ENCODE measurements at regions not wholly inside any gene's neighbourhood (a gene's known extent, or its start where the extent isn't known, plus 50 kb on each side); places are given as distances from the start of the nearest gene placed in this dataset.

GRCh38 chr5:124880903-124881697 lies 134.7 kb upstream of the ZNF608 start:
- no peak for TF ChIP-seq SREBF1 (IDR thresholded peaks at IDR 0.05; ENCODE audit: low read length)
- TF ChIP-seq TCF7 (IDR thresholded peaks at IDR 0.05; ENCODE audit: borderline replicate concordance), result no peak
- no peak for TF ChIP-seq CTCF (IDR thresholded peaks at IDR 0.05 in 2 of 3, conservative IDR thresholded peaks at IDR 0.05 in 1 of 3; ENCODE audit: control insufficient read depth in 2 of 3, extremely low read depth in 1 of 3, insufficient read depth in 1 of 3, low read depth in 3 of 3, low read length in 3 of 3)
- no peak for TF ChIP-seq CBX5 (IDR thresholded peaks at IDR 0.05; ENCODE audit: low read depth)
- no peak for TF ChIP-seq CHD1 (IDR thresholded peaks at IDR 0.05; ENCODE audit: low read depth, low read length)
- no peak for TF ChIP-seq RFX5 (IDR thresholded peaks at IDR 0.05; ENCODE audit: low read depth, low read length)
- no peak for TF ChIP-seq ELK1 (IDR thresholded peaks at IDR 0.05; ENCODE audit: low read depth, low read length)
- TF ChIP-seq CBFB (IDR thresholded peaks at IDR 0.05; ENCODE audit: low read depth), result no peak
- no peak for TF ChIP-seq POLR2A (IDR thresholded peaks at IDR 0.05; ENCODE audit: low read depth, low read length)
- no peak for TF ChIP-seq NBN (IDR thresholded peaks at IDR 0.05)
- TF ChIP-seq ATF3 (IDR thresholded peaks at IDR 0.05; ENCODE audit: borderline replicate concordance, extremely low read depth, low read depth, low read length), result no peak
- no peak for TF ChIP-seq ZNF24 (IDR thresholded peaks at IDR 0.05)
- no peak for TF ChIP-seq STAT1 (conservative IDR thresholded peaks at IDR 0.05)

Measured in GM12878 (cell line).